Stimulated activated memory B cell treated with anti-CD40 and anti-IgM and Interleukin-4, amounts not matched to agents 10 μg/mL and 1 μg/mL and 100 μg/mL, for 72 hours (primary cell): ENCODE measurements at regions not wholly inside any gene's neighbourhood (a gene's known extent, or its start where the extent isn't known, plus 50 kb on each side); places are given as distances from the start of the nearest gene placed in this dataset.

Experiments
- ATAC-seq: fragments of 150-1000 bp; cut with Tn5 transposase; 2 replicates; pipeline ENCODE4 v1.10.0; 2021
- H3K27ac Mint-ChIP-seq: one replicate; pipeline ENCODE4 v1.8.0; 2022; ENCODE audit warnings: mild to moderate bottlenecking, mixed read lengths
- H3K27me3 Mint-ChIP-seq: one replicate; pipeline ENCODE4 v1.8.0; 2022; ENCODE audit warnings: mixed read lengths
- H3K36me3 Mint-ChIP-seq: one replicate; pipeline ENCODE4 v1.8.0; 2022; ENCODE audit warnings: mixed read lengths
- H3K4me1 Mint-ChIP-seq: one replicate; pipeline ENCODE4 v1.8.0; 2022; ENCODE audit warnings: mixed read lengths
- H3K4me3 Mint-ChIP-seq: one replicate; pipeline ENCODE4 v1.8.0; 2022; ENCODE audit warnings: mild to moderate bottlenecking, moderate library complexity, mixed read lengths
- H3K9me3 Mint-ChIP-seq: one replicate; pipeline ENCODE4 v1.8.0; 2022; ENCODE audit warnings: mixed read lengths

- Mint-ChIP-seq H3K27ac (no peak overlapping the region), H3K4me1 (no peaks in the 10 kb centered on the region), H3K27me3 (peaks cover 11% of the 10 kb centered on the region), H3K4me3 (no peak overlapping the region), H3K9me3 (peaks cover 9% of the 10 kb centered on the region), H3K36me3 (peaks cover 7% of the 10 kb centered on the region)
- no peak for ATAC-seq
Observed at GRCh38 chr3:157637866-157638265, 134.7 kb upstream of the VEPH1 start.

GRCh38 chr3:157633241-157633640, 130.0 kb upstream of the VEPH1 start:
- peaks cover 9% of the 10 kb centered on the region for H3K9me3 Mint-ChIP-seq
- no peak overlapping the region for H3K4me3 Mint-ChIP-seq
- no peak overlapping the region for H3K27ac Mint-ChIP-seq
- peaks cover 30% of the 10 kb centered on the region for H3K27me3 Mint-ChIP-seq
- H3K4me1 Mint-ChIP-seq = no peaks in the 10 kb centered on the region
- H3K36me3 Mint-ChIP-seq = peaks cover 7% of the 10 kb centered on the region
- ATAC-seq = no peak

- Mint-ChIP-seq H3K4me3 (no peak overlapping the region), H3K36me3 (peaks cover 2% of the 10 kb centered on the region), H3K27me3 (peaks cover 30% of the 10 kb centered on the region), H3K9me3 (peaks cover 1% of the 10 kb centered on the region), H3K27ac (no peak overlapping the region), H3K4me1 (no peaks in the 10 kb centered on the region)
- ATAC-seq = no peak
Observed at GRCh38 chr3:157632075-157632474, 128.9 kb upstream of the VEPH1 start.

- no peaks in the 10 kb centered on the region for H3K9me3 Mint-ChIP-seq
- no peaks in the 10 kb centered on the region for H3K4me1 Mint-ChIP-seq
- peaks cover 26% of the 10 kb centered on the region for H3K27me3 Mint-ChIP-seq
- no peaks in the 10 kb centered on the region for H3K36me3 Mint-ChIP-seq
- no peak overlapping the region for H3K4me3 Mint-ChIP-seq
- ATAC-seq = no peak
- no peak overlapping the region for H3K27ac Mint-ChIP-seq
Observed at GRCh38 chr3:157631478-157631877, 128.3 kb upstream of the VEPH1 start.

GRCh38 chr3:157626817-157627216, 123.6 kb upstream of the VEPH1 start:
- Mint-ChIP-seq H3K4me3 (no peak overlapping the region), H3K27me3 (peaks cover 26% of the 10 kb centered on the region), H3K4me1 (no peaks in the 10 kb centered on the region), H3K36me3 (no peaks in the 10 kb centered on the region), H3K27ac (no peak overlapping the region), H3K9me3 (no peaks in the 10 kb centered on the region)
- no peak for ATAC-seq

GRCh38 chr3:157624801-157625200, 121.6 kb upstream of the VEPH1 start:
- Mint-ChIP-seq H3K36me3 (no peaks in the 10 kb centered on the region), H3K27ac (no peak overlapping the region), H3K4me3 (no peak overlapping the region), H3K27me3 (peaks cover 23% of the 10 kb centered on the region), H3K4me1 (no peaks in the 10 kb centered on the region), H3K9me3 (no peaks in the 10 kb centered on the region)
- no peak for ATAC-seq

GRCh38 chr3:157618886-157619285, 115.7 kb upstream of the VEPH1 start:
- H3K4me1 Mint-ChIP-seq = no peaks in the 10 kb centered on the region
- H3K27me3 Mint-ChIP-seq = no peaks in the 10 kb centered on the region
- H3K36me3 Mint-ChIP-seq = no peaks in the 10 kb centered on the region
- H3K4me3 Mint-ChIP-seq = no peak overlapping the region
- H3K9me3 Mint-ChIP-seq = no peaks in the 10 kb centered on the region
- no peak overlapping the region for H3K27ac Mint-ChIP-seq
- ATAC-seq = no peak

GRCh38 chr3:157618075-157618760, 115.0 kb upstream of the VEPH1 start:
- Mint-ChIP-seq H3K36me3 (no peaks in the 10 kb centered on the region), H3K9me3 (no peaks in the 10 kb centered on the region), H3K27me3 (no peaks in the 10 kb centered on the region), H3K4me3 (no peak overlapping the region), H3K27ac (no peak overlapping the region), H3K4me1 (no peaks in the 10 kb centered on the region)
- ATAC-seq = peak; percentile 24

GRCh38 chr3:157614896-157615295, 111.7 kb upstream of the VEPH1 start:
- no peak for ATAC-seq
- Mint-ChIP-seq H3K36me3 (no peaks in the 10 kb centered on the region), H3K4me3 (no peak overlapping the region), H3K9me3 (no peaks in the 10 kb centered on the region), H3K27ac (no peak overlapping the region), H3K4me1 (peaks cover 6% of the 10 kb centered on the region), H3K27me3 (peaks cover 13% of the 10 kb centered on the region)

- Mint-ChIP-seq H3K27me3 (peaks cover 18% of the 10 kb centered on the region), H3K4me1 (peaks cover 9% of the 10 kb centered on the region), H3K9me3 (no peaks in the 10 kb centered on the region), H3K36me3 (no peaks in the 10 kb centered on the region), H3K27ac (no peak overlapping the region), H3K4me3 (no peak overlapping the region)
- ATAC-seq = no peak
Observed at GRCh38 chr3:157611536-157612076, 108.4 kb upstream of the VEPH1 start.

- no peak for ATAC-seq
- Mint-ChIP-seq H3K27me3 (peaks cover 24% of the 10 kb centered on the region), H3K4me3 (no peak overlapping the region), H3K9me3 (no peaks in the 10 kb centered on the region), H3K27ac (no peak overlapping the region), H3K36me3 (no peaks in the 10 kb centered on the region), H3K4me1 (peaks cover 11% of the 10 kb centered on the region)
Observed at GRCh38 chr3:157610876-157611535, 107.8 kb upstream of the VEPH1 start.

- no peak for ATAC-seq
- Mint-ChIP-seq H3K27ac (no peak overlapping the region), H3K9me3 (no peaks in the 10 kb centered on the region), H3K27me3 (peaks cover 29% of the 10 kb centered on the region), H3K4me3 (no peak overlapping the region), H3K4me1 (peaks cover 11% of the 10 kb centered on the region), H3K36me3 (no peaks in the 10 kb centered on the region)
Observed at GRCh38 chr3:157607826-157608405, 104.7 kb upstream of the VEPH1 start.

GRCh38 chr3:157606852-157607197, 103.6 kb upstream of the VEPH1 start:
- no peaks in the 10 kb centered on the region for H3K36me3 Mint-ChIP-seq
- no peak for ATAC-seq
- no peak overlapping the region for H3K4me3 Mint-ChIP-seq
- peaks cover 11% of the 10 kb centered on the region for H3K4me1 Mint-ChIP-seq
- peaks cover 26% of the 10 kb centered on the region for H3K27me3 Mint-ChIP-seq
- H3K27ac Mint-ChIP-seq = no peak overlapping the region
- no peaks in the 10 kb centered on the region for H3K9me3 Mint-ChIP-seq

- peak; percentile 55 for ATAC-seq
- no peaks in the 10 kb centered on the region for H3K36me3 Mint-ChIP-seq
- H3K27ac Mint-ChIP-seq = no peak overlapping the region
- no peaks in the 10 kb centered on the region for H3K9me3 Mint-ChIP-seq
- H3K4me3 Mint-ChIP-seq = no peak overlapping the region
- peaks cover 21% of the 10 kb centered on the region for H3K27me3 Mint-ChIP-seq
- peaks cover 10% of the 10 kb centered on the region for H3K4me1 Mint-ChIP-seq
Observed at GRCh38 chr3:157606011-157606851, 103.0 kb upstream of the VEPH1 start.

GRCh38 chr3:157605356-157605755, 102.1 kb upstream of the VEPH1 start:
- ATAC-seq = no peak
- Mint-ChIP-seq H3K4me1 (peaks cover 6% of the 10 kb centered on the region), H3K27ac (no peak overlapping the region), H3K27me3 (peaks cover 16% of the 10 kb centered on the region), H3K9me3 (no peaks in the 10 kb centered on the region), H3K4me3 (no peak overlapping the region), H3K36me3 (no peaks in the 10 kb centered on the region)
